ENCODE measurements at regions not wholly inside any gene's neighbourhood (a gene's known extent, or its start where the extent isn't known, plus 50 kb on each side); places are given as distances from the start of the nearest gene placed in this dataset.

GRCh38 chr3:177729956-177730681 is 532.8 kb upstream of the TBL1XR1 start:
- no peaks in the 10 kb centered on the region for H3K36me3 ChIP-seq (replicated peaks in 1 of 2; ENCODE audit: control insufficient read depth in 1 of 2, insufficient read depth in 2 of 2, low read length in 2 of 2)
- intact Hi-C loops (cut with micrococcal nuclease; ENCODE audit: unreplicated experiment) (no loop called here), in situ Hi-C loops (cut with HindIII; ENCODE audit: extremely low pct_ligation_motif_present, low pct_unique_long_range_greater_than_20kb) (no loop called here)
- CTCF ChIA-PET (ENCODE audit: low intra/inter-chr PET ratio, low total read pairs): no interaction called here
- 31% methylated on average over 12 of the region's 14 CpGs for WGBS (ENCODE audit: low lambda C conversion rate)
- H3K9ac ChIP-seq (ENCODE audit: insufficient read depth, low read depth, low read length): no peak overlapping the region
- H3K4me3 ChIP-seq (replicated peaks in 1 of 3; ENCODE audit: insufficient read depth in 1 of 3, low read depth in 2 of 3, low read length in 3 of 3): no peak overlapping the region
- no peaks in the 10 kb centered on the region for H3K79me2 ChIP-seq (ENCODE audit: insufficient read depth, low read length)
- H3K27me3 ChIP-seq (ENCODE audit: control insufficient read depth in 1 of 2, insufficient read depth in 2 of 2, low read length in 2 of 2): no peaks in the 10 kb centered on the region
- DNase-seq (ENCODE audit: low spot score): no peak
- no peak for FAIRE-seq
- H3K9me3 ChIP-seq (ENCODE audit: low read length): no peaks in the 10 kb centered on the region
- POLR2A ChIA-PET: no interaction called here
- H3K4me2 ChIP-seq (ENCODE audit: low read depth, low read length): no peak overlapping the region
- BruUV-seq (replicated peaks): no TSS peak
- H2AFZ ChIP-seq (ENCODE audit: low read length): no peak overlapping the region
- no peak for ATAC-seq
- H4K20me1 ChIP-seq (ENCODE audit: insufficient read depth, low read length): no peaks in the 10 kb centered on the region
- TF ChIP-seq SALL2 (CRISPR knock-in tag; IDR thresholded peaks at IDR 0.05) (no peak), HNRNPL (IDR thresholded peaks at IDR 0.05; ENCODE audit: low read depth, low read length) (no peak), E2F2 (CRISPR knock-in tag; IDR thresholded peaks at IDR 0.05; ENCODE audit: borderline replicate concordance) (no peak), MAFF (IDR thresholded peaks at IDR 0.05; ENCODE audit: low read depth, low read length) (no peak), RERE (CRISPR knock-in tag; IDR thresholded peaks at IDR 0.05; ENCODE audit: low read depth) (no peak)
- H3K4me1 ChIP-seq (ENCODE audit: insufficient read depth, low read length): no peaks in the 10 kb centered on the region
- no peak overlapping the region for H3K27ac ChIP-seq (ENCODE audit: extremely low read length, insufficient read depth, low read length)
